T47D (cell line): ENCODE measurements at regions not wholly inside any gene's neighbourhood (a gene's known extent, or its start where the extent isn't known, plus 50 kb on each side); places are given as distances from the start of the nearest gene placed in this dataset.

Experiments used
- DNase-seq, 2 experiments: peaks; one replicate each; pipeline versions ENCODE4 v3.0.0 to v3.0.0-alpha.2; 2011 to 2012; ENCODE audit warnings: low read depth in 1 of 2, low spot score in 1 of 2
- JUND ChIP-seq: IDR thresholded peaks from 2 replicates; pipeline ENCODE4 v1.6.1; 2012; ENCODE audit warnings: low read depth
- in situ Hi-C: cut with HindIII; loops from 2 replicates; pipeline ENCODE4 v1.10.0; 2016; ENCODE audit warnings: low sequenced_read_pairs, low pct_unique_long_range_greater_than_20kb

DNA sequence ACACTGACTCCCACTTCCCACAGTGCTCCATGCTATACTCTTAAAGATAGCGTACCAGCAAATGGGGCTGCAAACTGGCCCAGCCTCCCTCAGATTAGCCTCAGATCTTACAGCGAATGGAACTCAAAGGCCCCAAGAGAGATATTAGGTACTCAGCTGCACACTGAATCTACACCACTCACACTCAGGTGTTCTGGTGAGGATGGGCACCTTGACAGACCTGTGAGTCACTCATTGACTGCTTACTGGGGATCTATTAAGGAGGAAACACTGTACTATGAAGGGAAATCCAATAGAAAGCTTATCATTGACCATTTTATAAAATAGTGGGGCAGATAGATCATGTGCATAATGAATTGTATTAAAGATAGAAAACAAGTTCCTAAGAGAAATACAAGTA is 164.3 kb upstream of the ATP1B1 start:
- in situ Hi-C loops, result no loop called here
- DNase-seq, result no peak
- TF ChIP-seq JUND, result no peak

DNA sequence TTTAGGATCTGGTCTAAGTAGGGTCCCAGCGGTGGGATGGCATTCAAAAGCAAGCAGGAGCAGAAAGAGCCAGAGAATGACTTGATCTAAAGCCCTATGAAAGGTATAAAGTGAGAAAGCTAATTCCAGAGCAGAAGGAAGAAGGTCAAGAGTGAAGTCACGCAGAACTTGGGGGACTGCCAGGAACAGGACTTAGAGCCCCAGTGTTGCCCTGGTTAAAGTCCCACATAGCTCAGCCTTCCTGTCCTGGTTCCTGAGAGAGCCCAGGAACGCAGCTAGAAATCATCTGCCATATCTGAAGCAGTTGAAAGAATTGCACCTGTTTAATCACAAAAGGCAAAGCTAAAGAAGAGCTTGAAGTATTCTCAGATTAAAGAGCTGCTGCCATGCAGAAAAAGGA is 160.6 kb upstream of the ATP1B1 start:
- DNase-seq, result no peak
- in situ Hi-C loops, result no loop called here
- TF ChIP-seq JUND, result no peak

DNA sequence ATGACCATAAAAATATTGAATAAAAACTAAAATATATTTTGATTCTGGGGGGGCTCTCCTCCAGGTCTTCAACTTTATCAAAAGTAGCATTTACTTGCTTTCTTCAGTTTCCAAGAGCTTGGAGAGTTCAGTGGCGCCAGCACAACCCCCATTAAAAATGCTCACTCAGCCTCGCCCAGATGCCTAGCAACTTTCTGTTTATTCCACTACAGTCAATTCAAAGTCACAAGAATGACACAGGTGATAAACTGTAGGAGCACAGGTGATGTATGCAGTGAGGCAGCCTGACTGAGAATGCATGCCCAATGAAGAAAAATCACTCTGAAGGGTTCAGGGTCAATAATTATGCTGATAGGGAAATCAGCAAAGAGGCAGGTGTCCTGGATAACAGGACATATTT is 159.4 kb upstream of the ATP1B1 start:
- in situ Hi-C loops, result no loop called here
- TF ChIP-seq JUND, result no peak

DNA sequence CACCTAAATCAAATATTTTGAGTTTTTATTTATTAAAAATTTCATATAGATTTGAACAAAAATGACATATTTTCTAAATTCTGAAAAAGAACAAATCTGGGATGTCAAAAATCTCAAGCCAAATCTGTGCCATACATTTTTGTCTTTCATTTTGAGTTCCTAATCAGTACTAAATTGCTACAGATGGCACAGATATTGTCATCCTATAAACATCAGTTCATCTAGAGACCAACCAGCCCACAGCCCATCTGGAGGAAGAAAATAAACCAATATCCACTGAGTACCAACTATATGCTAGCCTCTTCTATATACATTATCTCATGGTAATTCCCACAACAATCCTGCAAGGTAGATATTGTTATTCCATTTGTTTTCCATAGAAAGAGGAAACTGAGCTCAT is 156.8 kb upstream of the ATP1B1 start:
- no peak for TF ChIP-seq JUND
- in situ Hi-C loops, result no loop called here
- DNase-seq, result no peak

More for the DNA sequence above, 159.4 kb upstream of the ATP1B1 start:
- DNase-seq, result no peak

DNA sequence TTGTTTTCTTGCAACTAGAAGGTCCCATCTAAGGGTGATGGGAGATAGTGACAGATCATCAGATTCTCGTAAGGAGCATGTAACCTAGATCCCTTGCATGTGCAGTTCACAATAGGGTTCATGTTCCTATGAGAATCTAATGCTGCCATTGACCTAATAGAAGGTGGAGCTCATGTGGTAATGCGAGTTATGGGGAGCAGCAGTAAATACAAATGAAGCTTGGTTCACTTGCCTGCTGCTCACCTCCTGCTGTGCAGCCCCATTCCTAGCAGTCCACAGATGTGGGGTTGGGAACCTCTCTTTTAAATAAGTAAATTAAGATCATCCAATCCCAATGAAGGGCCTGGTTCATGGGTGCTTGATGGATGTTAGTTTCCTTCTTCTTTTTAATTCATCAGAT is 148.7 kb upstream of the ATP1B1 start:
- in situ Hi-C loops, result no loop called here
- TF ChIP-seq JUND, result no peak
- DNase-seq, result no peak

DNA sequence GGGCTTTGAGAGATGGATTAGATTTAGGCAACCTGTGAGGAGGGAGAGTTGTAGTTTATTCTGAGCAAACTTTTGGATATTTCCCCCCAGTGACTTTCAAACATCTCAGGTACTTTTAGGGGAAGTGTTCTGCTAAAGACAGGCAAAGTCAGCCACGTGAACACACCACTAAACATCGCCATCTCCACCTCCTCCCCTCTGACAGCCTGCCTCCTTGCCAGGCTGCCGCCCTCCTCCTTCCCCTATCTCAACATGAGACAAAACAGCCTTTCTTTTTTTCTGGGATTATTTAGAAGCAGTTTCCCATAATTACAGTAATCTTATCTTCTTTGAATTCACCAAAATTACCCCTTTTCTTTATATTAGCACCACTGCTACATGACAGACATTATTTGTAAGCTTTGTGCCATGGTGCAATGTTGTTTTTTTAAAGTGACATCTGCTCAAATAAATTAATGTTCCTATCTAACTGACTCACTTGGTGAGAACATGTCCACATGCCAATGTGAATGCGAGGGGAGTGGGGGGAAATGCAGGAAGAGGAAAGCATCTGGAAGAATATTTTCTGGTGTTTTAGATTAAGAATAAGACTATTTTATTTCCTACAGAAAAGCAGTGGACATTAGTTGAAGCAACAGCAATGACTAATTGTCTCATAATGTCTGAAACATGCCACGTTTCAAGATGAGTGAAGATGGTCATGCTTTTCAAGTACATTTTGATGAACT is 147.8 kb upstream of the ATP1B1 start:
- in situ Hi-C loops, result no loop called here
- DNase-seq, result no peak
- no peak for TF ChIP-seq JUND

DNA sequence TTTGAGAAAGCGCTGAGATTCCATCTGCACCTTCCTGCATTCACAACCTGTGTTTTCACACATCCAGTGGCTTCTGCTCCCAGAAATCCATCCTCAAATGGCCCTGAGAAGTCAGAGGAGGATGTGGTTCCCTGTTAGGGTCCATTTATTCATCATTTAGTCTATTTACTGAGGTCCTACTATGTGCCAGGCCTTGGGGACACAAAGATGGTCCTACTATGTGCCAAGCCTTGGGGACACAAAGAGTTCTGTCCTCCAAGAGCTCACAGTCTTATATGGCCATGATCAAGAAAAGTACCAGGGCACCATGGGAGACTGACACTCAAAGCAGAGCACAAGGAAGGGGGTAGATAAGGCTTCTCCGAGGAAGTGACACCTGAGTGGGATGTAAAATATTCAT is 147.1 kb upstream of the ATP1B1 start:
- TF ChIP-seq JUND, result no peak
- DNase-seq, result no peak
- in situ Hi-C loops, result no loop called here

DNA sequence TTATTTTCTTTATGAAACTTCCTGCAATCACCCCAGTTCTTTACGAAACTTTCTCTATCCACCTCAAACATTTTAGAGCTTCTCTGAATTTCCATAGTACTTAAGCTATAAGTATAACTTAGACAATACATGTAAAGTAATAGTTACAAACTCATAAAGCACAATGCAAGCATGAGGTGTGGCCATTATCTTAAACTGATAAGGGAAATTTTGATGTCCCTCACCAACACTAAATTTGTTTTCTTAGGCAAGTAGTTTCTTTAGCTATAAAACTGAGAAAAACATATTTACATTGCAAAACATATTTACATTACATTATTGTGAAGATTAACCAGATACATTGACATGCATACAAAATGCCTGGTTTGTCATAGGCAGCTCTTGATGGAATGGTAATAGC is 146.4 kb upstream of the ATP1B1 start:
- no peak for DNase-seq
- TF ChIP-seq JUND, result 0 out of 2 replicates have a peak, but pooled peaks have one; percentile 10
- in situ Hi-C loops, result no loop called here

DNA sequence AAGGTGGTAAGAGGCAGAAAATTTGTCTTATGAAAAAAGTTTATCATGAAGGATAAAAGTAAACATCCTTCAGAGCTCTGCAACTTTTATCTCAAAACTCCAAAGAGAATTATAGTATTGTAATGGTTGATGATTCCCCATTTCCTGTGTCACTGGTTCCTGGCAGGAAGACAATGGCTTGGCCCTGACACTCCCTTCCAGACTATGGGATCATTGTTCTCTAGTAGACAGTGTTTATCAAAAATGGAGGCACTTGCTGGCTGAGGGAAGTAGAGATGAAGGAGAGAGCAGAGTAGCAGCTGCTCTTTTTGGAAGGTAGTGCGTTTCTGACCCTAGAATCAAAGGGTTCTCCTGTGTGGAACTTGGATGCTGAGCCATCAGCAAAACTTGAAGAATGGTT is 145.9 kb upstream of the ATP1B1 start:
- no peak for TF ChIP-seq JUND
- in situ Hi-C loops, result no loop called here
- no peak for DNase-seq

DNA sequence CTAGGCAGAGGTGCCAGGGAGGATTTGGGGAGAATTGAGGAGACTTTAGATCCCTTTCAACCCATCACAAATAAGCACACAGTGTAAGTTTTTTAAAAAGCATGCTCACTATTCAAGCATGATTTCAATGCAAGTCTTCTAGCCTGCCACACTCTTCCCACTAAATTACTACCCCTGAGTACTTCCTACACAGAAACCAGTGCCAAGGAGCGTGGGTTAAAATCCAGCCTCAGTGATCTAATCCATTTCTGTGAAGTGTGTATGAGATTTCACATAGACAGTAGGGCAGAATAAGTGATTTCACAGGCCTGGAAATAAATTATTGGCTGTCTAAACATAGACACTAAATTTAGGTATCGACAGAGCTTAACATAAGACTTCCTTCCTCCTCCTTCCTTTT is 142.9 kb upstream of the ATP1B1 start:
- no peak for DNase-seq
- in situ Hi-C loops, result no loop called here
- no peak for TF ChIP-seq JUND

DNA sequence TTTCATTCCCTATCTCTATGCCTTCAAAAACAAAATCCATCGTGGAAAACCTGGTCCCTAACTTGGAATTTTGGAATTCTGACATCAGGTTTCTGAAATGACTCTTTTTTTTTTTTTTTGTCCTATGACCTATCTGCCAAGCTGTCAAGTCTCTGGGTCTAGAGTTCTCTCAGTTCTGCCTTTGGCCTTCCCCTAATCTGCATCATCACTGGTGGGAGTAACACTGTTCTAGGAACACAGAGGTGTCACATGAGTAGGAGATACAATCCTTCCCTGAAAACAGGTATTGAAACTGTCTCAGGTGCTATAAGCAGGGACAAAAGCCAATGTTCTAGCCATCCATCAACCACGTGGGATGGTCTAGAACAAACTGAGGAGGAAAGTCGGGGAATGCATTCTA is 142.0 kb upstream of the ATP1B1 start:
- TF ChIP-seq JUND, result no peak
- in situ Hi-C loops, result no loop called here

DNA sequence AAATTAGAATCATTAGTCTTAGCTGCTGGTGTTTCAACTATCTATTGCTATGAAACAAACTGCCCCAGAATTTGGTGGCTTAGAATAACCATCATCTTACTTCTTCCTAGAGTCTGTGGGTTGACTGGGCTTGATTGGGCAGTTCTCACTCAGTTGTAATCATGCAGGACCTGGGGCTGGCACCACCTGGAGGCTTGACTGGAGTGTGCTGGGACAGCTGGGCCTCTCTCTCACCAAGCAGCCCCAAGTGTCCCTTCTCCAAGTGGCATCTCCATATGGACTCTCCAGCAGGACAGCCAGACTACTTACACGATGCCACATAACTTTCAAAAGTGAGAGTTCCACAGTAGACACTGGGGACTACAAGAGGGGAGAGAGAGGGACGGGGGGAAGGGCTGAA is 140.3 kb upstream of the ATP1B1 start:
- peak in 1 of 2 experiments; percentile 44 for DNase-seq
- in situ Hi-C loops, result no loop called here
- no peak for TF ChIP-seq JUND

More for the DNA sequence above, 142.0 kb upstream of the ATP1B1 start:
- DNase-seq, result no peak

DNA sequence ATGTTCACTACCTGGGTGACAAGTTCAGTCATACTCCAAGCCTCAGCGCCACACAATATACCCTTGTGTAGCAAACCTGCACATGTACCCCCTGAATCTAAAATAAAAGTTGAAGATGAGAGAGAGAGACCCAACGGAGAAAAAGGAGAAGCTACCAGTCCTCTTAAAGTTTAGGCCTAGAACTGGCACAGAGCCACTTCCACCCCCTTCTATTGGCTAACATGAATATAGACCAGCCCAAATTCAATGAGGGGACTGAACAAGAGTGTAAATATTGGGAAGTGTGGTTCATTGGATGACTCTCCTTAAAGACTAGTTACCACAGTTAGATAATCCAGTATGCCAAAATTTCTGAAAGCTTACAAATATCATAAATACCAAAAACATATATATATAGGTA is 139.9 kb upstream of the ATP1B1 start:
- in situ Hi-C loops, result no loop called here
- no peak for TF ChIP-seq JUND
- DNase-seq, result no peak
